ENCODE measurements at regions not wholly inside any gene's neighbourhood (a gene's known extent, or its start where the extent isn't known, plus 50 kb on each side); places are given as distances from the start of the nearest gene placed in this dataset.

DNA sequence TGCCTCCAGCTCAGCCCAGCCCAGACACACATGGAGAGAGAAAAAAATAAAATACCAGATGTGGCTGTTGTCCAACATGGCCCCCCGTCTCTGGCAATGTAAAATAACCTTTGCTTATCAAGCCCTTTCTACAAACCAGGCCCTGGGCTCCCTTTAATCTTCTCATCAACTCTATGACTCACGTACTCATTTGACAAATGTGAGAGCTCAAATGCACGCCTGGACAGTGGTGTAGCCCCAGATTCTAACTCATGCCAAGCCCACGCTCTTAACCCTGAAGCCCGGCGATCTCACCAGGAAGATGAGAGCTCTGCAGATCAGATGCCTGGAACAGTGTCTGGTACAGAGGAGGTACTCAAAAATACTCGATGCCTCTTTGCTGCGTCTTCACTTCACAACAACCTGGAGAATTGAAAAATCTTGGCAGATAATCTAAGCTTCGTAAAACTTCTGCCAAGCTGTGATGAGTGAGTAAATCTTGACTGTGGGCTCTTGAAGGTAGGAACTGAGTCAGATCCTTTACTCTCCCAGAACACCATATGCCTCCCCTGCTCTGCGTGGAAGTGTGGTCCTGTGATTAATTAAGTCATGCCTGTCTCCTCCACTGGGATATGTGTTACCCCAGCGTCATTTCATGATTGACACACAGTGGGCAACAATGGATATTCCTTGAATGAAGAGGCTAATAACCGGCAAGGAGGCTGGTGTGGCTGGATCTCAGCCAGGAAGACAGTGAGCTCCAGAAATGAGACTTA, 102.0 kb upstream of the FSTL4 start:
- Histone ChIP-seq H3K9me3 (ENCODE audit: insufficient read depth, low read depth, low read length) (no peaks in the 10 kb centered on the region), H3K79me2 (ENCODE audit: insufficient read depth, low read length) (no peaks in the 10 kb centered on the region), H3K4me2 (ENCODE audit: low read depth, low read length, poor library complexity, severe bottlenecking) (no peak overlapping the region), H3K9ac (ENCODE audit: low read depth, low read length, poor library complexity, severe bottlenecking) (no peak overlapping the region), H3K36me3 (ENCODE audit: insufficient read depth, low read length) (no peaks in the 10 kb centered on the region), H3F3A (ENCODE audit: low read depth) (no peaks in the 10 kb centered on the region), H3K4me3 (ENCODE audit: low read length, poor library complexity, severe bottlenecking) (no peak overlapping the region), H4K20me1 (ENCODE audit: insufficient read depth, low read length, poor library complexity, severe bottlenecking) (no peaks in the 10 kb centered on the region), H2AFZ (ENCODE audit: low read length) (no peak overlapping the region), H3K27me3 (ENCODE audit: insufficient read depth, low read length, poor library complexity, severe bottlenecking) (no peaks in the 10 kb centered on the region), H3K9me2 (replicated peaks; ENCODE audit: low read depth, low read length) (no peaks in the 10 kb centered on the region), H3K4me1 (ENCODE audit: insufficient read depth, low read length, poor library complexity, severe bottlenecking) (no peaks in the 10 kb centered on the region)
- TF ChIP-seq, protein P1, sequence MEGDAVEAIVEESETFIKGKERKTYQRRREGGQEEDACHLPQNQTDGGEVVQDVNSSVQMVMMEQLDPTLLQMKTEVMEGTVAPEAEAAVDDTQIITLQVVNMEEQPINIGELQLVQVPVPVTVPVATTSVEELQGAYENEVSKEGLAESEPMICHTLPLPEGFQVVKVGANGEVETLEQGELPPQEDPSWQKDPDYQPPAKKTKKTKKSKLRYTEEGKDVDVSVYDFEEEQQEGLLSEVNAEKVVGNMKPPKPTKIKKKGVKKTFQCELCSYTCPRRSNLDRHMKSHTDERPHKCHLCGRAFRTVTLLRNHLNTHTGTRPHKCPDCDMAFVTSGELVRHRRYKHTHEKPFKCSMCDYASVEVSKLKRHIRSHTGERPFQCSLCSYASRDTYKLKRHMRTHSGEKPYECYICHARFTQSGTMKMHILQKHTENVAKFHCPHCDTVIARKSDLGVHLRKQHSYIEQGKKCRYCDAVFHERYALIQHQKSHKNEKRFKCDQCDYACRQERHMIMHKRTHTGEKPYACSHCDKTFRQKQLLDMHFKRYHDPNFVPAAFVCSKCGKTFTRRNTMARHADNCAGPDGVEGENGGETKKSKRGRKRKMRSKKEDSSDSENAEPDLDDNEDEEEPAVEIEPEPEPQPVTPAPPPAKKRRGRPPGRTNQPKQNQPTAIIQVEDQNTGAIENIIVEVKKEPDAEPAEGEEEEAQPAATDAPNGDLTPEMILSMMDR (conservative IDR thresholded peaks at IDR 0.05; ENCODE audit: low read length): no peak
- no peak for TF ChIP-seq EZH2phosphoT487 (IDR thresholded peaks at IDR 0.05; ENCODE audit: borderline replicate concordance)

DNA sequence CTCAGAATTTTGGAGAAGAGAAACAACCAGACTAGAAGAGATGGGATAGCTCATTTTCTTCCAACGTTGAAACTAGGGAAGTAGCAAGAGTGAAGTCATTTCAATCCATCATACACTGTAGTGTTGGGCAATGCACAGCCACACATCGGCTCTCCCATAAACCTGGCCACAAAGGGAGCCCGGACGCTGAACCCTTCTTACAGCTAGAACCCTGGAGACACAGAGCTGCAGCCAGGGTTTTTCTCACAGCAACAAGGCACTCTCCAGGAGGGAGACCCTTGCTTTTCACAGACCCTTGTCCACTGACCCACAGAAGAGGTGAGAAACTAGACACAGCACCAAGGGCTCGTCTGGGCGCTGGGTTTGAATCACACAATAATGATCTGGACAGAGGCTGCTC, 101.4 kb upstream of the FSTL4 start:
- no peaks in the 10 kb centered on the region for H3K79me2 ChIP-seq (ENCODE audit: insufficient read depth, low read length)

DNA sequence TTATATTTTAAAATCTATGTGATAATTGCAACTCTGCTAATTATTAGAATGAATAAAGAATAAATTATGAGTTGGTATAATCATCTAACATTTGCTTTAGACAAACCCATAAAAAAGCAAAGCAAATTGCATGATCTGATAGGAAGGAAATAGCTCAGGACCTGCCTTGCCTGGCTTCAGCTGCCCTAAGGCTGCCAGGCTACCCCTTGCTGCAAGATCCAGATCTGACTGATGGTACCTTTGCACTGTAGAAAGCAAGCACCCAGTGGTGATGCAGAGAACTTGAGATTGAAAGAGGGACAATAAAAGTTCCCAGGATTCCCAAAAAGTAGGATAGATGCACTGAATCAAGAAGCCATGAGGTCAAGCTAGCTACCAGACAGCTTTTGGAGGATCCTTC, 100.9 kb upstream of the FSTL4 start:
- no peaks in the 10 kb centered on the region for H3K36me3 ChIP-seq (ENCODE audit: insufficient read depth, low read length)
- TF ChIP-seq, protein P1 (conservative IDR thresholded peaks at IDR 0.05; ENCODE audit: low read length): no peak
- TF ChIP-seq EZH2phosphoT487 (IDR thresholded peaks at IDR 0.05; ENCODE audit: borderline replicate concordance): no peak
- H3K9ac ChIP-seq (ENCODE audit: low read depth, low read length, poor library complexity, severe bottlenecking): no peak overlapping the region
- no peaks in the 10 kb centered on the region for H3K79me2 ChIP-seq (ENCODE audit: insufficient read depth, low read length)
- H3K4me2 ChIP-seq (ENCODE audit: low read depth, low read length, poor library complexity, severe bottlenecking): no peak overlapping the region
- H4K20me1 ChIP-seq (ENCODE audit: insufficient read depth, low read length, poor library complexity, severe bottlenecking): no peaks in the 10 kb centered on the region
- H3K9me2 ChIP-seq (replicated peaks; ENCODE audit: low read depth, low read length): no peaks in the 10 kb centered on the region
- no peaks in the 10 kb centered on the region for H3F3A ChIP-seq (ENCODE audit: low read depth)
- H3K4me1 ChIP-seq (ENCODE audit: insufficient read depth, low read length, poor library complexity, severe bottlenecking): no peaks in the 10 kb centered on the region
- no peak overlapping the region for H3K4me3 ChIP-seq (ENCODE audit: low read length, poor library complexity, severe bottlenecking)
- H3K27me3 ChIP-seq (ENCODE audit: insufficient read depth, low read length, poor library complexity, severe bottlenecking): no peaks in the 10 kb centered on the region
- H2AFZ ChIP-seq (ENCODE audit: low read length): no peak overlapping the region
- H3K9me3 ChIP-seq (ENCODE audit: insufficient read depth, low read depth, low read length): no peaks in the 10 kb centered on the region

More for the DNA sequence above, 101.4 kb upstream of the FSTL4 start:
- no peaks in the 10 kb centered on the region for H3K27me3 ChIP-seq (ENCODE audit: insufficient read depth, low read length, poor library complexity, severe bottlenecking)
- H3K4me2 ChIP-seq (ENCODE audit: low read depth, low read length, poor library complexity, severe bottlenecking): no peak overlapping the region
- H3K9me2 ChIP-seq (replicated peaks; ENCODE audit: low read depth, low read length): no peaks in the 10 kb centered on the region
- H3K9me3 ChIP-seq (ENCODE audit: insufficient read depth, low read depth, low read length): no peaks in the 10 kb centered on the region
- H3K9ac ChIP-seq (ENCODE audit: low read depth, low read length, poor library complexity, severe bottlenecking): no peak overlapping the region
- no peaks in the 10 kb centered on the region for H3K4me1 ChIP-seq (ENCODE audit: insufficient read depth, low read length, poor library complexity, severe bottlenecking)
- H4K20me1 ChIP-seq (ENCODE audit: insufficient read depth, low read length, poor library complexity, severe bottlenecking): no peaks in the 10 kb centered on the region
- H3F3A ChIP-seq (ENCODE audit: low read depth): no peaks in the 10 kb centered on the region
- no peak overlapping the region for H2AFZ ChIP-seq (ENCODE audit: low read length)
- TF ChIP-seq, protein P1 (conservative IDR thresholded peaks at IDR 0.05; ENCODE audit: low read length): no peak
- TF ChIP-seq EZH2phosphoT487 (IDR thresholded peaks at IDR 0.05; ENCODE audit: borderline replicate concordance): no peak
- H3K4me3 ChIP-seq (ENCODE audit: low read length, poor library complexity, severe bottlenecking): no peak overlapping the region
- H3K36me3 ChIP-seq (ENCODE audit: insufficient read depth, low read length): no peaks in the 10 kb centered on the region
